Effector memory CD8-positive, alpha-beta T cell (primary cell): ENCODE measurements at regions not wholly inside any gene's neighbourhood (a gene's known extent, or its start where the extent isn't known, plus 50 kb on each side); places are given as distances from the start of the nearest gene placed in this dataset.
"Not testable (repeated sequence)": the region's sequence is repeated elsewhere in the genome, so short reads cannot be mapped to it uniquely, and the experiment has no call there.

Source experiments
- ATAC-seq: fragments of 150-1000 bp; cut with Tn5 transposase; replicated peaks from 2 replicates; pipeline ENCODE4 v1.10.0; 2021; ENCODE audit warnings: mild to moderate bottlenecking, moderate library complexity
- DNase-seq, 3 experiments: peaks; one replicate each; pipeline ENCODE4 v3.0.0; 2021
- H3K27ac Mint-ChIP-seq, 2 donors: one replicate each; pipeline ENCODE4 v1.8.0; 2022; ENCODE audit warnings: mild to moderate bottlenecking in 2 of 2, mixed read lengths in 2 of 2, moderate library complexity in 2 of 2
- H3K27me3 Mint-ChIP-seq, 2 donors: one replicate each; pipeline ENCODE4 v1.8.0; 2022; ENCODE audit warnings: mixed read lengths in 2 of 2
- H3K36me3 Mint-ChIP-seq: one replicate; pipeline ENCODE4 v1.8.0; 2022; ENCODE audit warnings: mild to moderate bottlenecking, moderate library complexity, mixed read lengths; ENCODE audit not compliant: insufficient read depth
- H3K4me1 Mint-ChIP-seq, 2 donors: one replicate each; pipeline ENCODE4 v1.8.0; 2022; ENCODE audit warnings: low read depth in 2 of 2, mixed read lengths in 2 of 2
- H3K4me3 Mint-ChIP-seq, 2 donors: one replicate each; pipeline ENCODE4 v1.8.0; 2022; ENCODE audit warnings: mild to moderate bottlenecking in 2 of 2, mixed read lengths in 2 of 2, moderate library complexity in 2 of 2
- H3K9me3 Mint-ChIP-seq, 2 donors: one replicate each; pipeline ENCODE4 v1.8.0; 2022; ENCODE audit warnings: mixed read lengths in 2 of 2

DNA sequence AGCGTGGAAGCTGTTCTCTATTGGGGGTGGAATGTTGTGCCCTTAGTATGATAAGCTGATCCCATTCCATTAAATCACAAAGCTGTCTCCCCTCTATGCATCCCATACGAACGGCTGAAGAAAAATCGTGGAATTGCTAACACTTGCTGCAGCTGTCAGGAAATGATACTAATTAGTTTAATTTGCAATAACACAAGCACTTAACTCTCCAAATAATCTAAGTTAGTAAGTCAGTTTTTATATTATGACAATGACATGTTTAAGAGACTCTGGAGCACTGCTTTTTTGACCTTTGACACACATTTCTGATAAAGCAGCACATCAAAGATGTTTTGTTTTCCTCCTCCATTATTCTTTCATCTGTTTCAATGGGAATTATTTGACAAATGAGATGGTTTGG is 123.7 kb upstream of the SATB2 start:
- Mint-ChIP-seq H3K4me1 (no peaks in the 10 kb centered on the region), H3K9me3 (no peaks in the 10 kb centered on the region), H3K27ac (no peak overlapping the region), H3K27me3 (peaks cover 2 to 25% of the 10 kb centered on the region in 2 donors), H3K4me3 (no peak overlapping the region), H3K36me3 (no peaks in the 10 kb centered on the region)
- DNase-seq (no peak), ATAC-seq (no peak)

DNA sequence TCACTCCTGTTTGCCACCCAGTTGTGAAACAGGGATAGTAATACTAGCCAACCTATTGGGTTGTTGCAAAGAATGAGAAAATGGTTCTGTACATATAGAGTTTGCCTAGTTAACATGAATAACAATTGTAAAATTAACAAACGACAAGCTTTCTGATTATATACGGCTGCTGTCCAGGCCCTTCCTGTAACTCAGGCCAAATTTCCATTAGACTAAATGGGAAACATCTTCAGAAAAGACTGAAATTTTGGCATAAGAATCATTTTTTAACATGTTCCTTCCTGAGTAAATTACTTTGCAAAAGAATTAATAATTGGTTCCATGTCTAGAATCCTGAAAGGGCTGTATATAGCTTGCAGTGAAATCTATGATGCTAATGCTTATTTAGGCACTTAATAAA is 117.7 kb upstream of the SATB2 start:
- Mint-ChIP-seq H3K4me3 (no peak overlapping the region), H3K4me1 (no peaks in the 10 kb centered on the region), H3K9me3 (no peaks in the 10 kb centered on the region), H3K27me3 (peaks cover 10 to 13% of the 10 kb centered on the region in 2 donors), H3K36me3 (no peaks in the 10 kb centered on the region), H3K27ac (no peak overlapping the region)
- DNase-seq (no peak), ATAC-seq (no peak)

- Mint-ChIP-seq H3K9me3 (no peaks in the 10 kb centered on the region), H3K27me3 (peaks cover 10 to 13% of the 10 kb centered on the region in 2 donors), H3K4me1 (no peaks in the 10 kb centered on the region), H3K27ac (no peak overlapping the region), H3K4me3 (no peak overlapping the region), H3K36me3 (no peaks in the 10 kb centered on the region)
- ATAC-seq, result no peak
- DNase-seq, result no peak
These were observed 114.8 kb upstream of the SATB2 start for GRCh38 chr2:199572571-199572970.

GRCh38 chr2:199570934-199571333 is 113.2 kb upstream of the SATB2 start:
- H3K27me3 Mint-ChIP-seq, result peaks cover 7 to 10% of the 10 kb centered on the region in 2 donors
- ATAC-seq (no peak), DNase-seq (no peak)
- no peaks in the 10 kb centered on the region for H3K9me3 Mint-ChIP-seq
- H3K4me1 Mint-ChIP-seq, result no peaks in the 10 kb centered on the region
- no peaks in the 10 kb centered on the region for H3K36me3 Mint-ChIP-seq
- no peak overlapping the region for H3K27ac Mint-ChIP-seq
- H3K4me3 Mint-ChIP-seq, result no peak overlapping the region

- no peaks in the 10 kb centered on the region for H3K9me3 Mint-ChIP-seq
- ATAC-seq (no peak), DNase-seq (no peak)
- H3K4me3 Mint-ChIP-seq, result no peak overlapping the region
- H3K36me3 Mint-ChIP-seq, result no peaks in the 10 kb centered on the region
- H3K4me1 Mint-ChIP-seq, result no peaks in the 10 kb centered on the region
- no peak overlapping the region for H3K27ac Mint-ChIP-seq
- peaks cover 7 to 10% of the 10 kb centered on the region in 2 donors for H3K27me3 Mint-ChIP-seq
These were observed 111.6 kb upstream of the SATB2 start for GRCh38 chr2:199569336-199569735.

- no peak for ATAC-seq
- Mint-ChIP-seq H3K4me3 (no peak overlapping the region), H3K4me1 (no peaks in the 10 kb centered on the region)
These were observed 100.4 kb upstream of the SATB2 start for GRCh38 chr2:199558156-199558555.

DNA sequence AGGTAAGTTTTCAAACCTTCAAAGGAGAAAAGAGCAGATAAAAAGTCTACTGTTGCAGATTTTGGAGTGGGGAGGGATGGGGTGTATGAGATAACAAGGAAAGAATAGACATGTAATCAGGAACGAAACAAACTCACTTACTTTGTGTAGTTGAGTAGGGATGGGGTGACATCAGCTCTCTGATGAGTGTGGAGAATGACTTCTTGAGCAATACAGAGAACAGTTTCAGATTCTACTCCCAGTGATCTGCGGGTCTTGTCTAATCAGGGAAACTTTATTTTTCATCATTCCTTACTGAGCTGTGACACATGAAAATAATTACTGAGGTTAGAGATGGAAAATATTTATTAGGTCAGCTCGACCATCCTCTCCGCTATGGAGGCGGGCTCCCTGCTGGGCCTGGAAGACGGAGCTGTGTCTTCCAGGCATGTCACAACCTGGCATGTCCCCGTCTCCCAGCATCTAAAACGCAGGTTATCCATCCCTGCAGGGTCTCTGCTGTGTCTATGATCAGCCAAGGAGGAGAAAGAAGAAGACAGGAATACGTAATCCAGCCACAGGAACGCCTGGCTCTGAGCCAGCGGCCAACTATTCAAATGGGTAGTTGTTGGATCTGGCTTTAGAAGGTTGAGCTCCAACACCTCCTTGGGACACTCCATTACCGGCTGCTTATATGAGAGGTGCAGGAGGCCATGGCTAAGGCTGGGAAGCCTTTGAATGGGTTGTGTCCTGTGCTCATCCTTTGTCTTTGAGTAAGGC is 99.0 kb upstream of the SATB2 start:
- Mint-ChIP-seq H3K27ac (no peak overlapping the region), H3K4me3 (no peak overlapping the region), H3K36me3 (no peaks in the 10 kb centered on the region), H3K4me1 (no peaks in the 10 kb centered on the region), H3K9me3 (no peaks in the 10 kb centered on the region), H3K27me3 (peaks cover 4 to 8% of the 10 kb centered on the region in 2 donors)
- no peak for DNase-seq
- ATAC-seq, result no peak

More at GRCh38 chr2:199558156-199558555, 100.4 kb upstream of the SATB2 start:
- H3K27ac Mint-ChIP-seq, result no peak overlapping the region
- no peaks in the 10 kb centered on the region for H3K9me3 Mint-ChIP-seq
- no peaks in the 10 kb centered on the region for H3K36me3 Mint-ChIP-seq
- no peak for DNase-seq
- H3K27me3 Mint-ChIP-seq, result peaks cover 4 to 8% of the 10 kb centered on the region in 2 donors

- no peak overlapping the region for H3K4me3 Mint-ChIP-seq
- no peak overlapping the region for H3K27ac Mint-ChIP-seq
- no peaks in the 10 kb centered on the region for H3K9me3 Mint-ChIP-seq
- no peaks in the 10 kb centered on the region for H3K36me3 Mint-ChIP-seq
- no peak for DNase-seq
- peaks cover 4 to 8% of the 10 kb centered on the region in 2 donors for H3K27me3 Mint-ChIP-seq
- H3K4me1 Mint-ChIP-seq, result no peaks in the 10 kb centered on the region
- no peak for ATAC-seq
These were observed 96.3 kb upstream of the SATB2 start for GRCh38 chr2:199554026-199554425.

GRCh38 chr2:199552141-199552540 is 94.4 kb upstream of the SATB2 start:
- peaks cover 0 to 4% of the 10 kb centered on the region in 2 donors for H3K27me3 Mint-ChIP-seq
- H3K4me3 Mint-ChIP-seq, result no peak overlapping the region
- no peaks in the 10 kb centered on the region for H3K4me1 Mint-ChIP-seq
- no peaks in the 10 kb centered on the region for H3K36me3 Mint-ChIP-seq
- H3K27ac Mint-ChIP-seq, result no peak overlapping the region
- no peak for DNase-seq
- ATAC-seq, result no peak
- no peaks in the 10 kb centered on the region for H3K9me3 Mint-ChIP-seq

DNA sequence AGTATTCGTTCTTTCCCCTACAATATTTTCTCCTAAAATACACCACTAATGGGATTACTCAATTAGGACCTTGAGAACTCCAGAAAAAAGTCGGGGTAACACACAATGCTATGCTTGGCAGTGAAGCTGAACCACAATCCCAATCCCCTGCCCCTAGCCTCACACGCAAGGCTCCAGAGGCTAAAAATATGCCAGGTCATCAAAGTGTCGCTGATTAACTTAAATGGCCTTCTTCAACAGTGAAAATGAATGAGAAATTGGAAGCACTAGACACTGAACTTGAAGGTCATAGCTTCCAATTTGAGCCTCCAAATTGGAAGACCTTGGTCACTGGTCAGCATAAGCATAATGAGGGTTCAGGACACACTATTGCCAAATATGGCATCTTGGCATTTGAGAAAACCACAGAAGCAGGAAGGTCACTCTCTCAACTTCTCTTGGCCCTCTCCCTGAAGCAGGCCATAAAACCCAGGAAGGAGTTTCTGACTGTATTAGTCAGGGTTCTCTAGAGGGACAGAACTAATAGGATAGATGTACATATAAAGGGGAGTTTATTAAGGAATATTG is 86.0 kb upstream of the SATB2 start:
- no peaks in the 10 kb centered on the region for H3K9me3 Mint-ChIP-seq
- H3K4me1 Mint-ChIP-seq, result no peaks in the 10 kb centered on the region
- no peak overlapping the region for H3K27ac Mint-ChIP-seq
- no peaks in the 10 kb centered on the region for H3K27me3 Mint-ChIP-seq
- no peak overlapping the region for H3K4me3 Mint-ChIP-seq
- ATAC-seq (no peak), DNase-seq (no peak)
- peaks cover 2% of the 10 kb centered on the region for H3K36me3 Mint-ChIP-seq

DNA sequence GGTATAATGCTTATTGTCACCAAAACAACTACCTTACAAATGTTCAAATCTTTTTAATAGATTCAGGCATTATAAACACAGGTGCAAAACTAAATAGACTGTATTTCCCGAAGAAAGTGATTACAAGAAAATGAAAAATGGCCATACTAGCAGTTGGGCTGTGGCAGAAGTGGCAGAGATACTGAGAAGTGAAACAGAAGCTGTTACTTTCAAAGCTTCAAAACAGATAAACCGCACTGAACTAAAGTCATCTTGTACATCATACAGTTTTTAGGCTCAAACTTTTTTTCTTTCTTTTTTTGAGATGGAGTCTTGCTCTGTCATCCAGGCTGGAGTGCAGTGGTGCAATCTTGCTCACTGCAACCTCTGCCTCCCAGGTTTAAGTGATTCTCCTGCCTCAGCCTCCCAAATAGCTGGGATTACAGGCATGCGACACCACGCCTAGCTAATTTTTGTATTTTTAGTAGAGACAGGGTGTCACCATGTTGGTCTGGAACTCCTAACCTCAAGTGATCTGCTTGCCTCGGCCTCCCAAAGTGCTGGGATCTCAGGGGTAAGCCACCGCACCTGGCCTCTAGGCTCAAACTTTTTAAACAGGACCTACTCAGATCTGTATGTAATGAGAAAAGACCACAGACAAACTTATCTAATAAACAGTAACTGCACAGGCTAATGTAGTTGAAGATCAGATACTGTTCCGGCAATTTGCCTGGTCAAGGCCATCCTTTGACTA is 77.9 kb upstream of the SATB2 start:
- H3K27me3 Mint-ChIP-seq, result no peaks in the 10 kb centered on the region
- H3K4me1 Mint-ChIP-seq, result no peaks in the 10 kb centered on the region
- ATAC-seq, result no peak
- H3K9me3 Mint-ChIP-seq, result peaks cover 3 to 8% of the 10 kb centered on the region in 2 donors
- H3K27ac Mint-ChIP-seq, result no peak overlapping the region
- no peak for DNase-seq
- H3K36me3 Mint-ChIP-seq, result no peaks in the 10 kb centered on the region
- no peak overlapping the region for H3K4me3 Mint-ChIP-seq

- H3K36me3 Mint-ChIP-seq, H3K27ac Mint-ChIP-seq, H3K4me1 Mint-ChIP-seq, H3K27me3 Mint-ChIP-seq, ATAC-seq, DNase-seq, H3K4me3 Mint-ChIP-seq, H3K9me3 Mint-ChIP-seq: not testable (repeated sequence)
These were observed 76.1 kb upstream of the SATB2 start for GRCh38 chr2:199533873-199534272.

- ATAC-seq (no peak), DNase-seq (no peak)
- peaks cover 4 to 5% of the 10 kb centered on the region in 2 donors for H3K9me3 Mint-ChIP-seq
- no peaks in the 10 kb centered on the region for H3K27me3 Mint-ChIP-seq
- H3K4me1 Mint-ChIP-seq, result no peaks in the 10 kb centered on the region
- no peaks in the 10 kb centered on the region for H3K36me3 Mint-ChIP-seq
- no peak overlapping the region for H3K27ac Mint-ChIP-seq
- H3K4me3 Mint-ChIP-seq, result no peak overlapping the region
These were observed 69.3 kb upstream of the SATB2 start for GRCh38 chr2:199527071-199527470.
